Ectodermal cell (in vitro differentiated cells): ENCODE measurements at regions not wholly inside any gene's neighbourhood (a gene's known extent, or its start where the extent isn't known, plus 50 kb on each side); places are given as distances from the start of the nearest gene placed in this dataset.

Source experiments
- H3K27ac ChIP-seq: 2 replicates; pipeline ENCODE4 v1.7.0; 2013; ENCODE audit warnings: mild to moderate bottlenecking, low read depth, low read length; ENCODE audit not compliant: insufficient read depth, poor library complexity, severe bottlenecking
- H3K27me3 ChIP-seq: 2 replicates; pipeline ENCODE4 v1.7.0; 2013; ENCODE audit warnings: mild to moderate bottlenecking, low read length; ENCODE audit not compliant: insufficient read depth, control insufficient read depth, poor library complexity, severe bottlenecking
- H3K36me3 ChIP-seq: one replicate; pipeline ENCODE4 v1.7.0; 2013; ENCODE audit warnings: low read length; ENCODE audit not compliant: control insufficient read depth, insufficient read depth
- H3K4me1 ChIP-seq: one replicate; pipeline ENCODE4 v1.7.0; 2013; ENCODE audit warnings: low read length; ENCODE audit not compliant: control insufficient read depth, insufficient read depth
- H3K4me3 ChIP-seq: 2 replicates; pipeline ENCODE4 v1.7.0; 2013; ENCODE audit warnings: low read depth, low read length, control low read depth; ENCODE audit not compliant: insufficient read depth
- H3K9me3 ChIP-seq: 2 replicates; pipeline ENCODE4 v1.7.0; 2013; ENCODE audit warnings: mild to moderate bottlenecking, low read length, moderate library complexity; ENCODE audit not compliant: control insufficient read depth
- WGBS, 2 experiments: methylation state at CpG; one replicate each; pipeline ENCODE4 v1.1.7; 2013; ENCODE audit warnings: missing lambda C conversion rate in 2 of 2; 5-methylcytosine and 5-hydroxymethylcytosine counted together

GRCh38 chr2:58680755-58681310 is 439.7 kb upstream of the FANCL start:
- Histone ChIP-seq H3K4me1 (no peaks in the 10 kb centered on the region), H3K27me3 (no peaks in the 10 kb centered on the region), H3K27ac (no peak overlapping the region), H3K36me3 (no peaks in the 10 kb centered on the region), H3K4me3 (no peak overlapping the region), H3K9me3 (no peaks in the 10 kb centered on the region)
- WGBS, 2 experiments, result 90 to 100% methylated on average over 1 of the region's 1 CpG

GRCh38 chr2:58677748-58678147 is 436.6 kb upstream of the FANCL start:
- Histone ChIP-seq H3K9me3 (no peaks in the 10 kb centered on the region), H3K27ac (no peak overlapping the region), H3K27me3 (no peaks in the 10 kb centered on the region), H3K4me1 (no peaks in the 10 kb centered on the region), H3K4me3 (no peak overlapping the region), H3K36me3 (no peaks in the 10 kb centered on the region)
- 90 to 92% methylated on average over 3 of the region's 3 CpGs for WGBS, 2 experiments

GRCh38 chr2:58671675-58672074 is 430.6 kb upstream of the FANCL start:
- Histone ChIP-seq H3K36me3 (no peaks in the 10 kb centered on the region), H3K27me3 (no peaks in the 10 kb centered on the region), H3K9me3 (no peaks in the 10 kb centered on the region), H3K4me1 (no peaks in the 10 kb centered on the region), H3K4me3 (no peak overlapping the region), H3K27ac (no peak overlapping the region)
- WGBS, 2 experiments, result 85% methylated on average over 2 of the region's 2 CpGs; no CpG with 5 or more reads in 1 of the 2 experiments

- Histone ChIP-seq H3K4me3 (no peak overlapping the region), H3K4me1 (no peaks in the 10 kb centered on the region), H3K9me3 (no peaks in the 10 kb centered on the region), H3K27me3 (no peaks in the 10 kb centered on the region), H3K27ac (no peak overlapping the region), H3K36me3 (no peaks in the 10 kb centered on the region)
- WGBS, 2 experiments, result 95 to 98% methylated on average over 5 of the region's 5 CpGs
These were observed 428.9 kb upstream of the FANCL start for GRCh38 chr2:58669998-58670397.

GRCh38 chr2:58667137-58667774 is 426.1 kb upstream of the FANCL start:
- H3K4me3 ChIP-seq, result no peak overlapping the region
- H3K36me3 ChIP-seq, result no peaks in the 10 kb centered on the region
- no peaks in the 10 kb centered on the region for H3K27me3 ChIP-seq
- no peaks in the 10 kb centered on the region for H3K9me3 ChIP-seq
- no peak overlapping the region for H3K27ac ChIP-seq
- WGBS, 2 experiments, result 88 to 99% methylated on average over 3 of the region's 3 CpGs
- H3K4me1 ChIP-seq, result no peaks in the 10 kb centered on the region

- 92 to 96% methylated on average over 2 of the region's 3 CpGs for WGBS, 2 experiments
- Histone ChIP-seq H3K27ac (no peak overlapping the region), H3K4me1 (no peaks in the 10 kb centered on the region)
These were observed 425.3 kb upstream of the FANCL start for GRCh38 chr2:58666323-58666970.

GRCh38 chr2:58665154-58665553 is 424.0 kb upstream of the FANCL start:
- Histone ChIP-seq H3K36me3 (no peaks in the 10 kb centered on the region), H3K4me1 (no peaks in the 10 kb centered on the region), H3K27ac (no peak overlapping the region), H3K9me3 (no peaks in the 10 kb centered on the region), H3K27me3 (no peaks in the 10 kb centered on the region), H3K4me3 (no peak overlapping the region)
- 96 to 98% methylated on average over 3 of the region's 3 CpGs for WGBS, 2 experiments

More at GRCh38 chr2:58666323-58666970, 425.3 kb upstream of the FANCL start:
- Histone ChIP-seq H3K4me3 (no peak overlapping the region), H3K9me3 (no peaks in the 10 kb centered on the region), H3K36me3 (no peaks in the 10 kb centered on the region), H3K27me3 (no peaks in the 10 kb centered on the region)

- Histone ChIP-seq H3K4me1 (no peaks in the 10 kb centered on the region), H3K27me3 (no peaks in the 10 kb centered on the region), H3K36me3 (no peaks in the 10 kb centered on the region), H3K9me3 (no peaks in the 10 kb centered on the region), H3K27ac (no peak overlapping the region), H3K4me3 (no peak overlapping the region)
- WGBS, 2 experiments, result 91 to 98% methylated on average over 4 to 5 of the region's 5 CpGs
These were observed 423.5 kb upstream of the FANCL start for GRCh38 chr2:58664523-58665151.

GRCh38 chr2:58660046-58660445 is 418.9 kb upstream of the FANCL start:
- H3K9me3 ChIP-seq, result no peaks in the 10 kb centered on the region
- H3K27me3 ChIP-seq, result no peaks in the 10 kb centered on the region
- no peaks in the 10 kb centered on the region for H3K36me3 ChIP-seq
- 92 to 95% methylated on average over 4 of the region's 4 CpGs for WGBS, 2 experiments
- H3K4me1 ChIP-seq, result no peaks in the 10 kb centered on the region
- no peak overlapping the region for H3K27ac ChIP-seq
- H3K4me3 ChIP-seq, result no peak overlapping the region

GRCh38 chr2:58655152-58655551 is 414.0 kb upstream of the FANCL start:
- no peak overlapping the region for H3K27ac ChIP-seq
- no peak overlapping the region for H3K4me3 ChIP-seq
- H3K4me1 ChIP-seq, result no peaks in the 10 kb centered on the region
- H3K27me3 ChIP-seq, result no peaks in the 10 kb centered on the region
- no peaks in the 10 kb centered on the region for H3K9me3 ChIP-seq
- H3K36me3 ChIP-seq, result no peaks in the 10 kb centered on the region
